GM18498 (cell line): ENCODE measurements at regions not wholly inside any gene's neighbourhood (a gene's known extent, or its start where the extent isn't known, plus 50 kb on each side); places are given as distances from the start of the nearest gene placed in this dataset.

ENCODE experiments used
- ATAC-seq: cut with Tn5 transposase; IDR thresholded peaks from one replicate; pipeline ENCODE4 v1.9.1; 2021; ENCODE audit warnings: mild to moderate bottlenecking, moderate library complexity; ENCODE audit not compliant: unreplicated experiment

GRCh38 chr18:42392416-42392815 lies 437.4 kb downstream of the PIK3C3 start:
- no peak for ATAC-seq

- no peak for ATAC-seq
These were observed 437.9 kb downstream of the PIK3C3 start for GRCh38 chr18:42392926-42393325.

GRCh38 chr18:42394238-42394637 lies 439.2 kb downstream of the PIK3C3 start:
- no peak for ATAC-seq

GRCh38 chr18:42401131-42401673 lies 446.2 kb downstream of the PIK3C3 start:
- ATAC-seq: no peak

GRCh38 chr18:42404151-42404550 lies 449.1 kb downstream of the PIK3C3 start:
- ATAC-seq: no peak

- ATAC-seq: no peak
These were observed 454.0 kb downstream of the PIK3C3 start for GRCh38 chr18:42409005-42409404.

GRCh38 chr18:42412281-42412680 lies 457.2 kb downstream of the PIK3C3 start:
- ATAC-seq: no peak

- no peak for ATAC-seq
These were observed 457.9 kb downstream of the PIK3C3 start for GRCh38 chr18:42412896-42413295.

- ATAC-seq: no peak
These were observed 458.8 kb downstream of the PIK3C3 start for GRCh38 chr18:42413870-42414269.

GRCh38 chr18:42414756-42415454 lies 459.9 kb downstream of the PIK3C3 start:
- ATAC-seq: no peak

- no peak for ATAC-seq
These were observed 462.2 kb downstream of the PIK3C3 start for GRCh38 chr18:42417189-42417588.

GRCh38 chr18:42418121-42418520 lies 463.1 kb downstream of the PIK3C3 start:
- ATAC-seq: no peak

GRCh38 chr18:42425025-42425424 lies 470.0 kb downstream of the PIK3C3 start:
- ATAC-seq: no peak

GRCh38 chr18:42426496-42427015 lies 471.5 kb downstream of the PIK3C3 start:
- ATAC-seq: no peak

GRCh38 chr18:42429196-42429595 lies 474.2 kb downstream of the PIK3C3 start:
- ATAC-seq: no peak

- ATAC-seq: no peak
These were observed 481.3 kb downstream of the PIK3C3 start for GRCh38 chr18:42436222-42436765.

- no peak for ATAC-seq
These were observed 482.0 kb downstream of the PIK3C3 start for GRCh38 chr18:42437001-42437400.

- ATAC-seq: no peak
These were observed 482.6 kb downstream of the PIK3C3 start for GRCh38 chr18:42437646-42438045.

GRCh38 chr18:42442656-42443055 lies 487.6 kb downstream of the PIK3C3 start:
- no peak for ATAC-seq

GRCh38 chr18:42444349-42444748 lies 489.3 kb downstream of the PIK3C3 start:
- no peak for ATAC-seq

GRCh38 chr18:42445359-42445758 lies 490.3 kb downstream of the PIK3C3 start:
- ATAC-seq: no peak

GRCh38 chr18:42446195-42446594 lies 491.2 kb downstream of the PIK3C3 start:
- no peak for ATAC-seq
